CD14-positive monocyte (primary cell): ENCODE measurements at regions not wholly inside any gene's neighbourhood (a gene's known extent, or its start where the extent isn't known, plus 50 kb on each side); places are given as distances from the start of the nearest gene placed in this dataset.

Experiments
- DNase-seq, 3 donors: peaks; one replicate each; pipeline ENCODE4 v3.0.0-alpha.2; 2011 to 2022
- H2AFZ ChIP-seq: 2 replicates; pipeline ENCODE4 v1.6.0; 2012; ENCODE audit warnings: mild to moderate bottlenecking, low read depth, low read length, inconsistent platforms; ENCODE audit not compliant: insufficient read depth, poor library complexity, severe bottlenecking
- H3K27ac ChIP-seq, 2 donors: 1 replicate in 1 of 2; 2 replicates in 1 of 2; pipeline ENCODE4 v1.5.1; 2012 to 2013; ENCODE audit warnings: low read length in 2 of 2, control low read depth in 1 of 2, inconsistent platforms in 1 of 2, low read depth in 1 of 2, mild to moderate bottlenecking in 1 of 2
- H3K27me3 ChIP-seq, 2 donors: one replicate each; pipeline versions ENCODE4 v1.6.0 to v1.6.1; 2011 to 2013; ENCODE audit warnings: low read length in 2 of 2; ENCODE audit not compliant: control insufficient read depth in 2 of 2, insufficient read depth in 2 of 2
- H3K36me3 ChIP-seq, 2 donors: replicated peaks in 1 of 2; 1 replicate in 1 of 2; 2 replicates in 1 of 2; pipeline versions ENCODE4 v1.5.1 to v1.6.1; 2012 to 2013; ENCODE audit warnings: low read length in 2 of 2, control low read depth in 1 of 2, inconsistent platforms in 1 of 2, mild to moderate bottlenecking in 1 of 2; ENCODE audit not compliant: insufficient read depth in 2 of 2, control insufficient read depth in 1 of 2
- H3K4me1 ChIP-seq, 2 donors: 1 replicate in 1 of 2; 2 replicates in 1 of 2; pipeline versions ENCODE4 v1.5.1 to v1.6.1; 2012 to 2013; ENCODE audit warnings: low read length in 2 of 2, control low read depth in 1 of 2, inconsistent platforms in 1 of 2, mild to moderate bottlenecking in 1 of 2, moderate library complexity in 1 of 2; ENCODE audit not compliant: insufficient read depth in 2 of 2, control insufficient read depth in 1 of 2
- H3K4me2 ChIP-seq: replicated peaks from 2 replicates; pipeline ENCODE3; 2012; ENCODE audit warnings: low read length, moderate library complexity, mild to moderate bottlenecking; ENCODE audit not compliant: poor library complexity, severe bottlenecking; ENCODE audit errors: extremely low read depth
- H3K4me3 ChIP-seq, 3 experiments: fragments of 200-600 bp in 1 of 3; sonication (generic) in 1 of 3; replicated peaks in 1 of 3; 1 replicate in 2 of 3; 2 replicates in 1 of 3; pipeline ENCODE4 v1.5.1; 2011 to 2013; ENCODE audit warnings: low read length in 3 of 3, mild to moderate bottlenecking in 3 of 3, control low read depth in 2 of 3, low read depth in 2 of 3, inconsistent platforms in 1 of 3, moderate library complexity in 1 of 3
- H3K79me2 ChIP-seq: 2 replicates; pipeline ENCODE4 v1.6.0; 2012; ENCODE audit warnings: mild to moderate bottlenecking, control low read depth, inconsistent platforms, low read length, moderate library complexity; ENCODE audit not compliant: insufficient read depth
- H3K9ac ChIP-seq: 2 replicates; pipeline ENCODE4 v1.6.0; 2017; ENCODE audit warnings: low read length, mild to moderate bottlenecking; ENCODE audit not compliant: insufficient read depth, poor library complexity, severe bottlenecking
- H3K9me3 ChIP-seq, 2 donors: replicated peaks in 1 of 2; 1 replicate in 1 of 2; 2 replicates in 1 of 2; pipeline versions ENCODE4 v1.5.1 to v1.6.1; 2012 to 2013; ENCODE audit warnings: low read length in 2 of 2, control low read depth in 1 of 2; ENCODE audit not compliant: control insufficient read depth in 1 of 2, insufficient read depth in 1 of 2
- H4K20me1 ChIP-seq: 2 replicates; pipeline ENCODE4 v1.6.0; 2012; ENCODE audit warnings: mild to moderate bottlenecking, low read length, control low read depth, moderate library complexity; ENCODE audit not compliant: insufficient read depth
- H3K27ac Mint-ChIP-seq, 7 donors: one replicate each; pipeline ENCODE4 v1.8.0; 2020; ENCODE audit warnings: mild to moderate bottlenecking in 7 of 7, mixed read lengths in 7 of 7, moderate library complexity in 6 of 7, inconsistent platforms in 2 of 7
- H3K27me3 Mint-ChIP-seq, 3 donors: one replicate each; pipeline ENCODE4 v1.8.0; 2021 to 2022; ENCODE audit warnings: low read depth in 3 of 3, mild to moderate bottlenecking in 3 of 3, mixed read lengths in 3 of 3, moderate library complexity in 3 of 3, inconsistent platforms in 1 of 3
- H3K36me3 Mint-ChIP-seq, 2 donors: one replicate each; pipeline ENCODE4 v1.8.0; 2020; ENCODE audit warnings: mixed read lengths in 2 of 2, inconsistent platforms in 1 of 2, mild to moderate bottlenecking in 1 of 2
- H3K4me1 Mint-ChIP-seq: one replicate; pipeline ENCODE4 v1.8.0; 2020; ENCODE audit warnings: mild to moderate bottlenecking, mixed read lengths
- H3K4me3 Mint-ChIP-seq, 2 donors: one replicate each; pipeline ENCODE4 v1.8.0; 2020; ENCODE audit warnings: mild to moderate bottlenecking in 2 of 2, mixed read lengths in 2 of 2, moderate library complexity in 1 of 2
- H3K9me3 Mint-ChIP-seq, 7 donors: one replicate each; pipeline ENCODE4 v1.8.0; 2020 to 2022; ENCODE audit warnings: mixed read lengths in 7 of 7, mild to moderate bottlenecking in 6 of 7, moderate library complexity in 6 of 7, inconsistent platforms in 2 of 7
- WGBS: methylation state at CpG from one replicate; pipeline ENCODE4 v1.1.5; 2013; ENCODE audit warnings: missing lambda C conversion rate; ENCODE audit not compliant: insufficient coverage; 5-methylcytosine and 5-hydroxymethylcytosine counted together
- intact Hi-C, 2 donors: fragments of 100-400 bp; cut with micrococcal nuclease; formaldehyde crosslinking; loops; one replicate each; pipeline versions ENCODE4 v1.15.0 to v1.15.1; 2023
- TF ChIP-seq, protein P1 (sequence below): fragments of 200-600 bp; IDR thresholded peaks from one replicate; pipeline ENCODE4 v1.8.0; 2022; ENCODE audit warnings: antibody characterized with exemption, mild to moderate bottlenecking

DNA sequence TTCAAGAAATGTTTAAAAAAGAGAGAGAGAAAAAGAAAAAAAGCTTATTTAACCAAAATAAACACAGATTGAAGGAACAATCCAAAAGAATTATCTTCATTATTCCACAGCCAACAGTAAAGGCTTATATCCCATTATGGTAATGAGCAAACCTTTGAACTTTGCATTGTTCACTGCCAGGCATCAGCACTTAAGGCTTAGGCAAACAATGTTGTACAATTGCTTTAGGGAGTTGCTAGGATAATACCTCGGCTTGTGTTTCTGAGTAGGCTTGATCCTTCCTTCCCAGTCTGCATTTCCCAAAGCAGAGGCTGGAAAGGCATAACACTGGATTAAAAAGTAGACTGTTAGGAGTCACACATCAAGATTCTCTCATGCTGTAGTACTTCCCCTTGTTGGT, 352.7 kb upstream of the IGFBP7 start:
- Histone ChIP-seq H3K27ac (no peak overlapping the region), H3K36me3 (no peaks in the 10 kb centered on the region), H3K4me1 (no peaks in the 10 kb centered on the region), H3K9ac (no peak overlapping the region), H3K79me2 (no peaks in the 10 kb centered on the region), H4K20me1 (no peaks in the 10 kb centered on the region), H2AFZ (no peak overlapping the region), H3K4me2 (no peak overlapping the region), H3K9me3 (no peaks in the 10 kb centered on the region), H3K27me3 (no peaks in the 10 kb centered on the region), H3K4me3 (no peak overlapping the region)
- TF ChIP-seq, protein P1, sequence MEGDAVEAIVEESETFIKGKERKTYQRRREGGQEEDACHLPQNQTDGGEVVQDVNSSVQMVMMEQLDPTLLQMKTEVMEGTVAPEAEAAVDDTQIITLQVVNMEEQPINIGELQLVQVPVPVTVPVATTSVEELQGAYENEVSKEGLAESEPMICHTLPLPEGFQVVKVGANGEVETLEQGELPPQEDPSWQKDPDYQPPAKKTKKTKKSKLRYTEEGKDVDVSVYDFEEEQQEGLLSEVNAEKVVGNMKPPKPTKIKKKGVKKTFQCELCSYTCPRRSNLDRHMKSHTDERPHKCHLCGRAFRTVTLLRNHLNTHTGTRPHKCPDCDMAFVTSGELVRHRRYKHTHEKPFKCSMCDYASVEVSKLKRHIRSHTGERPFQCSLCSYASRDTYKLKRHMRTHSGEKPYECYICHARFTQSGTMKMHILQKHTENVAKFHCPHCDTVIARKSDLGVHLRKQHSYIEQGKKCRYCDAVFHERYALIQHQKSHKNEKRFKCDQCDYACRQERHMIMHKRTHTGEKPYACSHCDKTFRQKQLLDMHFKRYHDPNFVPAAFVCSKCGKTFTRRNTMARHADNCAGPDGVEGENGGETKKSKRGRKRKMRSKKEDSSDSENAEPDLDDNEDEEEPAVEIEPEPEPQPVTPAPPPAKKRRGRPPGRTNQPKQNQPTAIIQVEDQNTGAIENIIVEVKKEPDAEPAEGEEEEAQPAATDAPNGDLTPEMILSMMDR: no peak
- no peak overlapping the region for H3K4me3 Mint-ChIP-seq
- no CpG with 5 or more reads among the region's 1 CpG for WGBS
- H3K9me3 Mint-ChIP-seq: peaks cover 0 to 6% (median 2%) of the 10 kb centered on the region in 7 donors
- no peak for DNase-seq
- no peaks in the 10 kb centered on the region for H3K4me1 Mint-ChIP-seq
- peaks cover 0 to 3% (median 0%) of the 10 kb centered on the region in 3 donors for H3K27me3 Mint-ChIP-seq
- H3K27ac Mint-ChIP-seq: no peak overlapping the region
- H3K36me3 Mint-ChIP-seq: no peaks in the 10 kb centered on the region
- intact Hi-C loops: no loop called here

DNA sequence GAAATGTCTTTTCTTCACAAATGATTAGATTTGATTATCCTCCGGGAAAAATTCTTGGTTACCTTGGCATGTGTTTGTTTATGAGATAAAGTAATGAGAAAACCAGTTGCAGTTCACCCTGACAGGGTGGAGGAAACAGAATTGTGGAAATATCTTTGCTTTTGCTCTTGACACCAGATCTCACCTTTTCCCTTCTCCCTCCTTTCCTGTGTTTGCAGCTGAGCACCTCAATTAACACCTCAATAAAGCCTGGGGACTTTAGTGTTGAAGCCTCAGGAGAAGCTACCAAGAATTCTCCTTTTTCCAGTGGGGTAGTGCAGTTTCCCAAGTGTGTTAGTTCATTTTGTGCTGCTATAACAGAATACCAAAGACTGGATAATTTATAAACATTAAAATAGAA, 350.8 kb upstream of the IGFBP7 start:
- TF ChIP-seq, protein P1: no peak
- Mint-ChIP-seq H3K27me3 (peaks cover 0 to 3% (median 0%) of the 10 kb centered on the region in 3 donors), H3K9me3 (peaks cover 0 to 5% (median 2%) of the 10 kb centered on the region in 7 donors), H3K36me3 (no peaks in the 10 kb centered on the region), H3K27ac (no peak overlapping the region), H3K4me3 (no peak overlapping the region), H3K4me1 (no peaks in the 10 kb centered on the region)
- Histone ChIP-seq H3K9me3 (no peaks in the 10 kb centered on the region), H3K4me1 (no peaks in the 10 kb centered on the region), H3K27ac (no peak overlapping the region), H3K4me2 (no peak overlapping the region), H2AFZ (no peak overlapping the region), H3K36me3 (no peaks in the 10 kb centered on the region), H4K20me1 (no peaks in the 10 kb centered on the region), H3K79me2 (no peaks in the 10 kb centered on the region), H3K9ac (no peak overlapping the region), H3K4me3 (no peak overlapping the region), H3K27me3 (no peaks in the 10 kb centered on the region)
- DNase-seq: no peak
- no CpG with 5 or more reads among the region's 1 CpG for WGBS
- intact Hi-C loops: no loop called here
